Hepatocyte (in vitro differentiated cells): ENCODE measurements at regions not wholly inside any gene's neighbourhood (a gene's known extent, or its start where the extent isn't known, plus 50 kb on each side); places are given as distances from the start of the nearest gene placed in this dataset.
A peak's percentile ranks its signal among the peaks of the same experiment; 100 is the strongest.

Experiments
- DNase-seq: peaks from one replicate; pipeline ENCODE4 v3.0.0-alpha.2; 2016; ENCODE audit warnings: low spot score
- H2AFZ ChIP-seq: fragments of 200-600 bp; sonication (generic); 2 replicates; pipeline ENCODE4 v1.6.0; 2016; ENCODE audit warnings: antibody characterized with exemption, mild to moderate bottlenecking
- H3K27ac ChIP-seq: fragments of 200-600 bp; sonication (generic); 2 replicates; pipeline ENCODE4 v1.5.1; 2016; ENCODE audit warnings: mild to moderate bottlenecking
- H3K27me3 ChIP-seq: fragments of 200-600 bp; sonication (generic); 2 replicates; pipeline ENCODE4 v1.6.1; 2016
- H3K36me3 ChIP-seq: fragments of 200-600 bp; sonication (generic); replicated peaks from 2 replicates; pipeline ENCODE4 v1.5.1; 2016; ENCODE audit warnings: low read depth; ENCODE audit not compliant: insufficient read depth
- H3K4me1 ChIP-seq: fragments of 200-600 bp; sonication (generic); 2 replicates; pipeline ENCODE4 v1.5.1; 2016; ENCODE audit warnings: mild to moderate bottlenecking, moderate library complexity; ENCODE audit not compliant: insufficient read depth
- H3K4me2 ChIP-seq: fragments of 200-600 bp; sonication (generic); 2 replicates; pipeline ENCODE4 v1.6.0; 2016
- H3K4me3 ChIP-seq: fragments of 200-600 bp; sonication (generic); 2 replicates; pipeline ENCODE4 v1.5.1; 2016; ENCODE audit warnings: mild to moderate bottlenecking
- H3K79me2 ChIP-seq: fragments of 200-600 bp; sonication (generic); 2 replicates; pipeline ENCODE4 v1.6.0; 2017; ENCODE audit warnings: mild to moderate bottlenecking
- H3K9me2 ChIP-seq: fragments of 200-600 bp; sonication (generic); replicated peaks from 2 replicates; pipeline ENCODE4 v1.6.0; 2017; ENCODE audit warnings: mild to moderate bottlenecking; ENCODE audit not compliant: insufficient read depth
- H3K9me3 ChIP-seq: fragments of 200-600 bp; sonication (generic); 2 replicates; pipeline ENCODE4 v1.5.1; 2016; ENCODE audit warnings: low read depth, mild to moderate bottlenecking
- H4K20me1 ChIP-seq: fragments of 200-600 bp; sonication (generic); 2 replicates; pipeline ENCODE4 v1.6.0; 2016; ENCODE audit warnings: mild to moderate bottlenecking; ENCODE audit not compliant: insufficient read depth, poor library complexity, severe bottlenecking
- EZH2 ChIP-seq: fragments of 200-600 bp; sonication (generic); IDR thresholded peaks from 2 replicates; pipeline ENCODE4 v1.6.1; 2016; ENCODE audit warnings: antibody characterized with exemption, mild to moderate bottlenecking, borderline replicate concordance
- EZH2phosphoT487 ChIP-seq: fragments of 200-600 bp; sonication (generic); IDR thresholded peaks from one replicate; pipeline ENCODE4 v1.6.1; 2018; ENCODE audit warnings: antibody characterized with exemption, mild to moderate bottlenecking, low read depth, moderate library complexity; ENCODE audit not compliant: unreplicated experiment, severe bottlenecking
- WGBS: methylation state at CpG from one replicate; pipeline ENCODE4 v1.1.6; 2016; ENCODE audit warnings: low lambda C conversion rate; ENCODE audit errors: missing lambda C conversion rate; 5-methylcytosine and 5-hydroxymethylcytosine counted together
- TF ChIP-seq, protein P1 (sequence below): fragments of 200-600 bp; sonication (generic); IDR thresholded peaks from 2 replicates; pipeline ENCODE4 v1.5.1; 2016; ENCODE audit warnings: antibody characterized with exemption, mild to moderate bottlenecking; ENCODE audit not compliant: poor library complexity

GRCh38 chr1:222914861-222915632, 100.2 kb downstream of the DISP1 start:
- Histone ChIP-seq H3K27ac (no peak overlapping the region), H2AFZ (no peak overlapping the region), H3K27me3 (no peaks in the 10 kb centered on the region), H3K79me2 (peaks cover 4% of the 10 kb centered on the region), H3K4me2 (no peak overlapping the region), H3K36me3 (no peaks in the 10 kb centered on the region), H4K20me1 (no peaks in the 10 kb centered on the region), H3K4me1 (peaks cover 13% of the 10 kb centered on the region), H3K4me3 (no peak overlapping the region), H3K9me2 (no peaks in the 10 kb centered on the region), H3K9me3 (no peaks in the 10 kb centered on the region)
- no peak for TF ChIP-seq EZH2phosphoT487
- TF ChIP-seq EZH2: no peak
- TF ChIP-seq, protein P1, sequence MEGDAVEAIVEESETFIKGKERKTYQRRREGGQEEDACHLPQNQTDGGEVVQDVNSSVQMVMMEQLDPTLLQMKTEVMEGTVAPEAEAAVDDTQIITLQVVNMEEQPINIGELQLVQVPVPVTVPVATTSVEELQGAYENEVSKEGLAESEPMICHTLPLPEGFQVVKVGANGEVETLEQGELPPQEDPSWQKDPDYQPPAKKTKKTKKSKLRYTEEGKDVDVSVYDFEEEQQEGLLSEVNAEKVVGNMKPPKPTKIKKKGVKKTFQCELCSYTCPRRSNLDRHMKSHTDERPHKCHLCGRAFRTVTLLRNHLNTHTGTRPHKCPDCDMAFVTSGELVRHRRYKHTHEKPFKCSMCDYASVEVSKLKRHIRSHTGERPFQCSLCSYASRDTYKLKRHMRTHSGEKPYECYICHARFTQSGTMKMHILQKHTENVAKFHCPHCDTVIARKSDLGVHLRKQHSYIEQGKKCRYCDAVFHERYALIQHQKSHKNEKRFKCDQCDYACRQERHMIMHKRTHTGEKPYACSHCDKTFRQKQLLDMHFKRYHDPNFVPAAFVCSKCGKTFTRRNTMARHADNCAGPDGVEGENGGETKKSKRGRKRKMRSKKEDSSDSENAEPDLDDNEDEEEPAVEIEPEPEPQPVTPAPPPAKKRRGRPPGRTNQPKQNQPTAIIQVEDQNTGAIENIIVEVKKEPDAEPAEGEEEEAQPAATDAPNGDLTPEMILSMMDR: no peak
- WGBS: 94% methylated on average over 2 of the region's 2 CpGs
- DNase-seq: no peak

DNA sequence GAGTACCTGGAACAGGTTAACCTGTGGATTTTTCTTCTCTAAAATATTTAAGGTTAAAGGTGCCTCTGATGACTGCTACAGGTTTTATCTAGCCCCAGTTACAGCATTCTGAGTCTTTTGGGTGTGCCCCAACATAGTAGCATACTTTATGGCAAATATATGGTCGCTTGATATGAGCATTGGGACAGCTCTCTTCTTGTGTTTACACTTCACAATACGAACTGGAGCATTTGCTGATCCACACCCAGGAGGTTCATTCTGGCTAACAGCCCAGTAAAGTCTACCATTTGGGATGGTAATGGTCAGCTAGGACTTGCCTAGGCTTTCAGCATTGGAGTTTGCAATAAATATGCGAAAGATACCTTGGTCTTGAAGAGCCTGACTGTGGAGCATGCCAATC, 101.3 kb downstream of the DISP1 start:
- Histone ChIP-seq H3K79me2 (peaks cover 4% of the 10 kb centered on the region), H4K20me1 (no peaks in the 10 kb centered on the region), H2AFZ (no peak overlapping the region), H3K27ac (no peak overlapping the region), H3K4me3 (no peak overlapping the region), H3K9me2 (no peaks in the 10 kb centered on the region), H3K27me3 (no peaks in the 10 kb centered on the region), H3K4me1 (peaks cover 13% of the 10 kb centered on the region), H3K36me3 (no peaks in the 10 kb centered on the region), H3K4me2 (no peak overlapping the region), H3K9me3 (no peaks in the 10 kb centered on the region)
- WGBS: 73% methylated on average over 3 of the region's 3 CpGs
- TF ChIP-seq EZH2phosphoT487 (no peak), EZH2 (no peak)
- TF ChIP-seq, protein P1: no peak
- DNase-seq: no peak

DNA sequence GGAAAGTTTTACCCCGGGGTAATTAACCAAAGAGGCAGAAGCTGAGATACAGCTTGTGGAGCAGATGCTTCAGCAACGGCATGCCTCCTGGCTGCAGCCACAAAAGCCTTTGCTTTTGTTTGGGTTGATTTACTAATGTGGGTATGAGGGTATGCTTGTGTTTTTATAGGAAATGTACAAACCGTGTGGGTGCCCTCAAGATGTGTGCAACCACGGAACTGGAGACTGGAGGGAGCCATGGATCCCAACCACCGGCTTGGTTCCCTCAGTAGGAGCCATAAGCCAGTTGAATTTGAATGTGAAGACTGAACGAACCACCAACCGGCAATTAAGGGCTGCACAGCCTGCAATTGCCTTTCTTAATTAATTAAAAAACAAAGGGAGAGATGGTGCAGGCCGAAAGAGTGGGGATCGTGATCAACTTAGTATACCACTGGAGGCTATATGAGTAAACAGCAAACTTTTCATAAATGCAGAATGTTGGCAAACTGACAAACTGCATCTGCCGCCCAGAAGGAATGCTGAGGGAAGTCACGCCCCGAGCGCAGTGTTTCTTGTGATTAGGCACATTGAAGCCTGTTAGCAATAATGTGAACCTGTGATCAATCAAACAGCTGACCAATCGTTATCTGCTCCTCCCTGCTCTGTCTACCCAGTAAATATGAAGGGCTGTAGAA, 104.1 kb downstream of the DISP1 start:
- H3K4me2 ChIP-seq: peak overlapping the region; percentile 40
- H3K27ac ChIP-seq: no peak overlapping the region
- WGBS: 95% methylated on average over 14 of the region's 14 CpGs
- no peaks in the 10 kb centered on the region for H3K27me3 ChIP-seq
- H3K9me3 ChIP-seq: no peaks in the 10 kb centered on the region
- H2AFZ ChIP-seq: no peak overlapping the region
- no peaks in the 10 kb centered on the region for H4K20me1 ChIP-seq
- TF ChIP-seq EZH2: no peak
- no peak for DNase-seq
- H3K9me2 ChIP-seq: no peaks in the 10 kb centered on the region
- H3K4me3 ChIP-seq: no peak overlapping the region
- no peaks in the 10 kb centered on the region for H3K36me3 ChIP-seq
- peaks cover 4% of the 10 kb centered on the region for H3K79me2 ChIP-seq
- no peaks in the 10 kb centered on the region for H3K4me1 ChIP-seq

DNA sequence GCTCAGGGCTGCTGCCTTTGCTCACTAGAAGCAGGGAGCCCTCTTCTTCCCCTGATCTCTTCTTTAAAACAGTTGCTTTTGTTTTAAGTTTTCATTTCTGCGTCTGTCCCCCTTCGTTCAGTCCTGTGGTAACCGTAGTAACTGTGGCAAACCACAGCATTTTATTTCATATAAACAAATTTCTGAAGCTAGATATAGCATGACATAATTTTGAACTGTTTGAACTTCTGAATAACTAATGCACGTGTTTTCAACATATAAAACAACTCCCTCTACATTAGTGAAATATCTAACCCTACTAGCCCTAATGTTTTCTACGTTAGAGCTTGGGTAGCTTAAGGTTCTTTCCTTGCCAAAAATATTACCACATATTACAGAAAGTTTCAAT, 104.6 kb downstream of the DISP1 start:
- H2AFZ ChIP-seq: no peak overlapping the region
- DNase-seq: no peak
- WGBS: 68% methylated on average over 5 of the region's 5 CpGs

More for the DNA sequence above, 104.6 kb downstream of the DISP1 start:
- Histone ChIP-seq H3K27ac (no peak overlapping the region), H3K4me2 (peak overlapping the region; percentile 40), H3K4me3 (no peak overlapping the region), H3K9me2 (no peaks in the 10 kb centered on the region), H4K20me1 (no peaks in the 10 kb centered on the region), H3K4me1 (no peaks in the 10 kb centered on the region), H3K27me3 (no peaks in the 10 kb centered on the region), H3K36me3 (no peaks in the 10 kb centered on the region), H3K9me3 (no peaks in the 10 kb centered on the region), H3K79me2 (no peaks in the 10 kb centered on the region)
- TF ChIP-seq, protein P1: no peak
- no peak for TF ChIP-seq EZH2
- no peak for TF ChIP-seq EZH2phosphoT487
